ENCODE measurements at regions not wholly inside any gene's neighbourhood (a gene's known extent, or its start where the extent isn't known, plus 50 kb on each side); places are given as distances from the start of the nearest gene placed in this dataset.

GRCh38 chr6:166729658-166730057, 102.6 kb upstream of the RPS6KA2 start:
- no peak for TF ChIP-seq CTCF (IDR thresholded peaks at IDR 0.05)

- no peak for TF ChIP-seq CTCF (IDR thresholded peaks at IDR 0.05)
These were observed 102.0 kb upstream of the RPS6KA2 start for GRCh38 chr6:166728884-166729530.

GRCh38 chr6:166726201-166726600, 99.2 kb upstream of the RPS6KA2 start:
- no peak for TF ChIP-seq CTCF (IDR thresholded peaks at IDR 0.05)

GRCh38 chr6:166725571-166725970, 98.5 kb upstream of the RPS6KA2 start:
- no peak for TF ChIP-seq CTCF (IDR thresholded peaks at IDR 0.05)

- no peak for TF ChIP-seq CTCF (IDR thresholded peaks at IDR 0.05)
These were observed 97.5 kb upstream of the RPS6KA2 start for GRCh38 chr6:166724576-166724975.

- TF ChIP-seq CTCF (IDR thresholded peaks at IDR 0.05) = no peak
These were observed 95.7 kb upstream of the RPS6KA2 start for GRCh38 chr6:166722785-166723184.

GRCh38 chr6:166721576-166721975, 94.5 kb upstream of the RPS6KA2 start:
- TF ChIP-seq CTCF (IDR thresholded peaks at IDR 0.05) = no peak

- no peak for TF ChIP-seq CTCF (IDR thresholded peaks at IDR 0.05)
These were observed 93.8 kb upstream of the RPS6KA2 start for GRCh38 chr6:166720856-166721255.
